Osteocyte (in vitro differentiated cells): ENCODE measurements at regions not wholly inside any gene's neighbourhood (a gene's known extent, or its start where the extent isn't known, plus 50 kb on each side); places are given as distances from the start of the nearest gene placed in this dataset.

Experiments used
- DNase-seq: peaks from one replicate; pipeline ENCODE4 v3.0.0; 2021; ENCODE audit warnings: mixed read lengths; ENCODE audit not compliant: unreplicated experiment; ENCODE audit errors: extremely low spot score
- H3K27ac Mint-ChIP-seq: one replicate; pipeline ENCODE4 v1.8.0; 2021; ENCODE audit warnings: mild to moderate bottlenecking, mixed read lengths; ENCODE audit not compliant: unreplicated experiment
- H3K27me3 Mint-ChIP-seq: one replicate; pipeline ENCODE4 v1.8.0; 2021; ENCODE audit warnings: mixed read lengths; ENCODE audit not compliant: unreplicated experiment
- H3K36me3 Mint-ChIP-seq: one replicate; pipeline ENCODE4 v1.8.0; 2021; ENCODE audit warnings: mixed read lengths; ENCODE audit not compliant: unreplicated experiment
- H3K4me1 Mint-ChIP-seq: one replicate; pipeline ENCODE4 v1.8.0; 2021; ENCODE audit warnings: mixed read lengths; ENCODE audit not compliant: unreplicated experiment
- H3K4me3 Mint-ChIP-seq: one replicate; pipeline ENCODE4 v1.8.0; 2021; ENCODE audit warnings: mild to moderate bottlenecking, moderate library complexity, mixed read lengths; ENCODE audit not compliant: unreplicated experiment
- H3K9me3 Mint-ChIP-seq: one replicate; pipeline ENCODE4 v1.8.0; 2021; ENCODE audit warnings: mixed read lengths; ENCODE audit not compliant: unreplicated experiment
- CTCF ChIP-seq: fragments of 200-600 bp; sonication (generic); IDR thresholded peaks from 2 replicates; pipeline ENCODE4 v1.5.0; 2021; ENCODE audit warnings: antibody characterized with exemption, mild to moderate bottlenecking, moderate library complexity

GRCh38 chr20:22027423-22027822 is 322.0 kb downstream of the PAX1 start:
- Mint-ChIP-seq H3K4me3 (no peak overlapping the region), H3K36me3 (no peaks in the 10 kb centered on the region), H3K27me3 (no peaks in the 10 kb centered on the region), H3K27ac (no peak overlapping the region), H3K4me1 (no peaks in the 10 kb centered on the region), H3K9me3 (peaks cover 41% of the 10 kb centered on the region)
- DNase-seq = no peak
- TF ChIP-seq CTCF = no peak

- DNase-seq = no peak
- Mint-ChIP-seq H3K4me3 (no peak overlapping the region), H3K27me3 (no peaks in the 10 kb centered on the region), H3K27ac (no peak overlapping the region), H3K9me3 (peaks cover 43% of the 10 kb centered on the region), H3K36me3 (no peaks in the 10 kb centered on the region), H3K4me1 (no peaks in the 10 kb centered on the region)
- no peak for TF ChIP-seq CTCF
Observed at GRCh38 chr20:22020201-22020600, 314.7 kb downstream of the PAX1 start.

- Mint-ChIP-seq H3K27me3 (no peaks in the 10 kb centered on the region), H3K27ac (no peak overlapping the region), H3K36me3 (no peaks in the 10 kb centered on the region), H3K4me1 (no peaks in the 10 kb centered on the region), H3K9me3 (peaks cover 11% of the 10 kb centered on the region), H3K4me3 (no peak overlapping the region)
- no peak for TF ChIP-seq CTCF
- no peak for DNase-seq
Observed at GRCh38 chr20:22008456-22008855, 303.0 kb downstream of the PAX1 start.

GRCh38 chr20:22006306-22006705 is 300.8 kb downstream of the PAX1 start:
- DNase-seq = no peak
- Mint-ChIP-seq H3K4me3 (no peak overlapping the region), H3K36me3 (no peaks in the 10 kb centered on the region), H3K27ac (no peak overlapping the region), H3K4me1 (no peaks in the 10 kb centered on the region), H3K9me3 (peaks cover 11% of the 10 kb centered on the region), H3K27me3 (no peaks in the 10 kb centered on the region)
- TF ChIP-seq CTCF = no peak

GRCh38 chr20:22005535-22005934 is 300.1 kb downstream of the PAX1 start:
- H3K27ac Mint-ChIP-seq = no peak overlapping the region
- peaks cover 11% of the 10 kb centered on the region for H3K9me3 Mint-ChIP-seq
- H3K36me3 Mint-ChIP-seq = no peaks in the 10 kb centered on the region
- no peaks in the 10 kb centered on the region for H3K27me3 Mint-ChIP-seq
- no peaks in the 10 kb centered on the region for H3K4me1 Mint-ChIP-seq
- DNase-seq = no peak
- H3K4me3 Mint-ChIP-seq = no peak overlapping the region
- no peak for TF ChIP-seq CTCF
